K562 (cell line): ENCODE measurements at regions not wholly inside any gene's neighbourhood (a gene's known extent, or its start where the extent isn't known, plus 50 kb on each side); places are given as distances from the start of the nearest gene placed in this dataset.

ENCODE experiments used
- ATAC-seq: fragments of 200-7000 bp; cut with Tn5 transposase; 3 replicates; pipeline ENCODE4 v1.9.1; 2020; ENCODE audit warnings: moderate library complexity
- BruUV-seq: library from RNA; stranded (reverse); fragments of 400-500 nt; replicated peaks from 2 replicates; lab custom pipeline; 2021; lab: Mats Ljungman, UMichigan
- CTCF ChIA-PET: fragments of 300-600 bp; formaldehyde crosslinking; extraction: SDS; loops from one replicate; lab custom pipeline; 2021; ENCODE audit warnings: low intra/inter-chr PET ratio; lab: Yijun Ruan, JAX
- POLR2A ChIA-PET: fragments of 300-600, 350-650 bp; sonication (Branson Sonifier 250); formaldehyde crosslinking; extraction: SDS; loops from one replicate; lab custom pipeline; 2021; ENCODE audit warnings: antibody characterized with exemption, inconsistent platforms; lab: Yijun Ruan, JAX
- DNase-seq, 4 experiments: peaks; one replicate each; pipeline versions ENCODE4 v3.0.0 to v3.0.0-alpha.2; 2011 to 2018; ENCODE audit warnings: low spot score in 3 of 4, mixed read lengths in 3 of 4; ENCODE audit errors: extremely low read depth in 1 of 4
- FAIRE-seq: peaks from 2 replicates; lab custom pipeline; 2011; peaks lifted over from hg19 to GRCh38; lab: Jason Lieb, UNC
- H2AFZ ChIP-seq: 2 replicates; pipeline ENCODE4 v1.6.0; 2011; ENCODE audit warnings: low read depth, low read length, control low read depth, inconsistent platforms
- H3K27ac ChIP-seq: fragments of 200-600 bp; 3 replicates; pipeline ENCODE4 v1.8.0; 2011; ENCODE audit warnings: low read depth, mild to moderate bottlenecking, control low read depth, inconsistent platforms, low read length, moderate library complexity, mixed read lengths; ENCODE audit errors: extremely low read depth
- H3K27me3 ChIP-seq, 2 experiments: fragments of 300-600 bp in 1 of 2; 2 replicates in 1 of 2; 3 replicates in 1 of 2; pipeline versions ENCODE4 v1.6.0 to v1.8.0; 2011; ENCODE audit warnings: inconsistent platforms in 2 of 2, low read length in 2 of 2, mild to moderate bottlenecking in 1 of 2, mixed read lengths in 1 of 2, moderate library complexity in 1 of 2; ENCODE audit not compliant: control insufficient read depth in 2 of 2, insufficient read depth in 2 of 2
- H3K36me3 ChIP-seq: fragments of 300-600 bp; 3 replicates; pipeline ENCODE4 v1.8.0; 2011; ENCODE audit warnings: mild to moderate bottlenecking, low read length, inconsistent platforms; ENCODE audit not compliant: control insufficient read depth, insufficient read depth
- H3K4me1 ChIP-seq, 2 experiments: fragments of 200-600 bp in 1 of 2; replicated peaks in 1 of 2; 2 replicates in 1 of 2; 3 replicates in 1 of 2; pipeline versions ENCODE4 v1.5.1 to v1.8.0; 2011; ENCODE audit warnings: inconsistent platforms in 2 of 2, low read length in 2 of 2, mild to moderate bottlenecking in 1 of 2, mixed read lengths in 1 of 2, moderate library complexity in 1 of 2; ENCODE audit not compliant: control insufficient read depth in 2 of 2, insufficient read depth in 2 of 2
- H3K4me2 ChIP-seq: 2 replicates; pipeline ENCODE4 v1.6.1; 2011; ENCODE audit warnings: low read length, control low read depth, inconsistent platforms, mixed read lengths; ENCODE audit not compliant: insufficient read depth
- H3K4me3 ChIP-seq: fragments of 200-600 bp; sonication (generic), shearing (Covaris generic); 2 replicates; pipeline ENCODE4 v1.5.1; 2016; ENCODE audit warnings: control low read depth, inconsistent platforms
- H3K79me2 ChIP-seq: fragments of 200-600 bp; 3 replicates; pipeline ENCODE4 v1.8.0; 2011; ENCODE audit warnings: low read length, inconsistent platforms; ENCODE audit not compliant: control insufficient read depth, insufficient read depth
- H3K9ac ChIP-seq, 2 experiments: 2 replicates each; pipeline versions ENCODE4 v1.6.0 to v1.6.1; 2011; ENCODE audit warnings: low read depth in 2 of 2, low read length in 2 of 2, control low read depth in 1 of 2, inconsistent platforms in 1 of 2, mild to moderate bottlenecking in 1 of 2, mixed read lengths in 1 of 2; ENCODE audit not compliant: insufficient read depth in 1 of 2
- H3K9me1 ChIP-seq: one replicate; pipeline ENCODE4 v1.6.0; 2011; ENCODE audit warnings: inconsistent platforms, mild to moderate bottlenecking, low read length, moderate library complexity; ENCODE audit not compliant: control insufficient read depth, insufficient read depth
- H3K9me3 ChIP-seq: replicated peaks from 2 replicates; pipeline ENCODE4 v1.5.1; 2011; ENCODE audit warnings: low read depth, low read length, inconsistent platforms; ENCODE audit not compliant: control insufficient read depth, insufficient read depth
- H4K20me1 ChIP-seq: replicated peaks from 2 replicates; pipeline ENCODE4 v1.6.1; 2011; ENCODE audit warnings: low read length, inconsistent platforms, mixed read lengths; ENCODE audit not compliant: control insufficient read depth, insufficient read depth
- CREM ChIP-seq: IDR thresholded peaks from 2 replicates; pipeline ENCODE4 v1.6.1; 2014; ENCODE audit warnings: antibody characterized with exemption, low read depth
- ESRRB ChIP-seq: fragments of 250-450 bp; sonication (Bioruptor Pico); IDR thresholded peaks from 2 replicates; pipeline ENCODE4 v1.5.0; 2020; ENCODE audit warnings: mild to moderate bottlenecking, moderate library complexity, borderline replicate concordance
- HNRNPK ChIP-seq: fragments of 200-400 bp; formaldehyde crosslinking; IDR thresholded peaks from one replicate; pipeline ENCODE4 v1.6.1; 2018; ENCODE audit warnings: mild to moderate bottlenecking, low read depth, low read length; ENCODE audit not compliant: poor library complexity, severe bottlenecking
- KDM5B ChIP-seq: fragments of 200-600 bp; sonication (generic); IDR thresholded peaks from 2 replicates; pipeline ENCODE4 v1.6.1; 2012; ENCODE audit warnings: low read depth, mild to moderate bottlenecking, moderate library complexity, low read length, control low read depth, inconsistent platforms; ENCODE audit not compliant: insufficient replicate concordance
- POLR2G ChIP-seq: fragments of 200-400 bp; formaldehyde crosslinking; IDR thresholded peaks from 2 replicates; pipeline ENCODE4 v1.6.1; 2017; ENCODE audit warnings: low read depth, mild to moderate bottlenecking, antibody characterized with exemption, low read length, moderate library complexity
- RBBP5 ChIP-seq: fragments of 200-600 bp; sonication (generic); IDR thresholded peaks from 2 replicates; pipeline ENCODE4 v1.6.1; 2012; ENCODE audit warnings: borderline replicate concordance, mild to moderate bottlenecking, low read length, control low read depth, inconsistent platforms; ENCODE audit not compliant: insufficient read depth, poor library complexity, severe bottlenecking
- SMARCC2 ChIP-seq: fragments of 450-650 bp; IDR thresholded peaks from 2 replicates; pipeline ENCODE4 v1.6.1; 2017; ENCODE audit warnings: antibody characterized with exemption, moderate library complexity, mild to moderate bottlenecking, low read depth
- TAF7 ChIP-seq: fragments of 450-650 bp; IDR thresholded peaks from 2 replicates; pipeline ENCODE4 v1.6.1; 2016; ENCODE audit warnings: missing genetic modification characterization, missing compliant biosample characterization
- WGBS: fragments of 100-300 bp; shearing (Covaris generic); methylation state at CpG from one replicate; pipeline ENCODE4 v1.1.6; 2016; ENCODE audit warnings: low coverage, mixed read lengths; ENCODE audit not compliant: insufficient coverage; ENCODE audit errors: missing lambda C conversion rate; 5-methylcytosine and 5-hydroxymethylcytosine counted together
- in situ Hi-C: fragments of 300-500 bp; cut with MboI; formaldehyde crosslinking; loops from 4 replicates; pipeline ENCODE4 v1.15.0; 2018; ENCODE audit warnings: inconsistent platforms, mixed read lengths
- intact Hi-C: fragments of 100-400 bp; cut with micrococcal nuclease; formaldehyde crosslinking; loops from 2 replicates; pipeline ENCODE4 v1.14.2; 2022
- TF ChIP-seq, protein P1 (sequence below): fragments of 250-450 bp; sonication (Bioruptor Pico); IDR thresholded peaks from 2 replicates; pipeline ENCODE4 v1.4.0; 2020; ENCODE audit warnings: mild to moderate bottlenecking, moderate library complexity
- TF ChIP-seq, protein P2 (sequence below), 3 experiments: fragments of 200-800 bp in 1 of 3; sonication (Bioruptor generic) in 1 of 3; sonication (generic) in 1 of 3; formaldehyde crosslinking in 1 of 3; IDR thresholded peaks; 2 replicates each; pipeline versions ENCODE4 v1.6.1 to v1.8.0; 2016 to 2022; ENCODE audit warnings: mild to moderate bottlenecking in 2 of 3, missing compliant biosample characterization in 2 of 3, missing genetic modification characterization in 2 of 3, missing genetic modification reagents in 1 of 3

DNA sequence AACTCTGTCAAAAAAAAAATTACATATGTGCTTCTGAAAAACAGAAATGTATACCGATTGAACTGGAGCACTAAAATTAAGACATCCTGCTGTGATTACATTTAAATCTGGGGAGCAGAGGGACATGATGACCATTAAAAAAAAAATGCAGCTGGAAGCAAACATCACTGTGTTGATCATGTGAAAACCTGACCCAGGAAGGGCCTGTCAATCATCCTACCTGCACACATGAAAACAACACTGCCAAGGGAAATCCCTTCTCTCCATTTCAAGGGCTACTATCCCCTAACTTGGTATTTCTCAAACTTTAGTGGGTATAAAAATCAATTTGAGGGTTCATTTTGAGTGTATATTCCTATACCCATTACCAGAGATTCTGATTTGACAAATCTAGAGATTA lies 719.9 kb upstream of the CBLB start:
- no peaks in the 10 kb centered on the region for H3K9me1 ChIP-seq
- H3K4me2 ChIP-seq: no peak overlapping the region
- H2AFZ ChIP-seq: no peak overlapping the region
- no peak overlapping the region for H3K27ac ChIP-seq
- WGBS: 0% methylated on average over 1 of the region's 1 CpG
- no TSS peak for BruUV-seq
- H3K9me3 ChIP-seq: no peaks in the 10 kb centered on the region
- ChIA-PET POLR2A (no interaction called here), CTCF (no interaction called here)
- no peaks in the 10 kb centered on the region for H3K79me2 ChIP-seq
- no peaks in the 10 kb centered on the region for H3K27me3 ChIP-seq
- TF ChIP-seq CREM: no peak
- TF ChIP-seq POLR2G: no peak
- no peak for TF ChIP-seq HNRNPK
- TF ChIP-seq ESRRB (CRISPR knock-in tag): no peak
- no peaks in the 10 kb centered on the region for H3K36me3 ChIP-seq
- no peaks in the 10 kb centered on the region for H3K4me1 ChIP-seq
- DNase-seq (no peak), ATAC-seq (no peak), FAIRE-seq (no peak)
- no peak overlapping the region for H3K9ac ChIP-seq
- H4K20me1 ChIP-seq: no peaks in the 10 kb centered on the region
- intact Hi-C loops (no loop called here), in situ Hi-C loops (loop anchor here (25.0 kb wide), 1 partner anchor 876 kb away; no protein-coding TSS in a partner anchor)
- no peak overlapping the region for H3K4me3 ChIP-seq

DNA sequence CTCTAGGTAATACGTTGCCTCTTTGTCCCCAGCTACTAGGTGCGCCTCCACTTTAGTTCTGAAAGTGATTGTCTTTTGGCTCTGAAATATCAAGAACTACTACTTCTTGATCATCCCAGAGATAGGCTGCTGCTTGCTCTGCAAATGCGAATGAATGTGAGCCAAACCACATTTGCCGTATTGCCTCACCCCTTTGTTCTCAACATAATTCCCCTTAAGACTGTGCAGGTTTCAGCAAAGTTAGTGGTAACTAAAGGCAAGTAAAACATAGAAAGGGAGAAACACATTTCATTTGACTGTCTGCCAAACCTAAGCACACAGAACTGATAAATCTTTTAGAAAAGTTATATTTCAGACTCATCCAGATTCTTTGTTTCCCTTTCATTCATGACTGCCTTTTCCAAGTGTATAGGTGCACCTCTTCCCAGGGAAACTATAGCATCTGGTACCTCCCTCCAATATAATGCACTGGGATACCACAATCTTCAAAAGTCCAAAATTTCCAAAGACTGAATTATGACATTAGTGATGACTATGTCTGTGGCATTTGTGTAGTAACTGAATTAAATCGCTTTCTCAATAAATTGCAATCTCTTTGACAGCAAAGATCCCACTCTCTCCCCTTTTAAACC lies 720.6 kb upstream of the CBLB start:
- no TSS peak for BruUV-seq
- no peak overlapping the region for H3K4me2 ChIP-seq
- no peak for FAIRE-seq
- DNase-seq: no peak
- in situ Hi-C loops: loop anchor here (25.0 kb wide), 1 partner anchor 877 kb away; no protein-coding TSS in a partner anchor
- H3K36me3 ChIP-seq: no peaks in the 10 kb centered on the region
- POLR2A ChIA-PET: no interaction called here
- H3K79me2 ChIP-seq: no peaks in the 10 kb centered on the region
- H3K9me1 ChIP-seq: no peaks in the 10 kb centered on the region
- no peak overlapping the region for H3K9ac ChIP-seq
- no peaks in the 10 kb centered on the region for H4K20me1 ChIP-seq
- H3K9me3 ChIP-seq: no peaks in the 10 kb centered on the region
- no peak for TF ChIP-seq TAF7 (tag)
- TF ChIP-seq, protein P1, sequence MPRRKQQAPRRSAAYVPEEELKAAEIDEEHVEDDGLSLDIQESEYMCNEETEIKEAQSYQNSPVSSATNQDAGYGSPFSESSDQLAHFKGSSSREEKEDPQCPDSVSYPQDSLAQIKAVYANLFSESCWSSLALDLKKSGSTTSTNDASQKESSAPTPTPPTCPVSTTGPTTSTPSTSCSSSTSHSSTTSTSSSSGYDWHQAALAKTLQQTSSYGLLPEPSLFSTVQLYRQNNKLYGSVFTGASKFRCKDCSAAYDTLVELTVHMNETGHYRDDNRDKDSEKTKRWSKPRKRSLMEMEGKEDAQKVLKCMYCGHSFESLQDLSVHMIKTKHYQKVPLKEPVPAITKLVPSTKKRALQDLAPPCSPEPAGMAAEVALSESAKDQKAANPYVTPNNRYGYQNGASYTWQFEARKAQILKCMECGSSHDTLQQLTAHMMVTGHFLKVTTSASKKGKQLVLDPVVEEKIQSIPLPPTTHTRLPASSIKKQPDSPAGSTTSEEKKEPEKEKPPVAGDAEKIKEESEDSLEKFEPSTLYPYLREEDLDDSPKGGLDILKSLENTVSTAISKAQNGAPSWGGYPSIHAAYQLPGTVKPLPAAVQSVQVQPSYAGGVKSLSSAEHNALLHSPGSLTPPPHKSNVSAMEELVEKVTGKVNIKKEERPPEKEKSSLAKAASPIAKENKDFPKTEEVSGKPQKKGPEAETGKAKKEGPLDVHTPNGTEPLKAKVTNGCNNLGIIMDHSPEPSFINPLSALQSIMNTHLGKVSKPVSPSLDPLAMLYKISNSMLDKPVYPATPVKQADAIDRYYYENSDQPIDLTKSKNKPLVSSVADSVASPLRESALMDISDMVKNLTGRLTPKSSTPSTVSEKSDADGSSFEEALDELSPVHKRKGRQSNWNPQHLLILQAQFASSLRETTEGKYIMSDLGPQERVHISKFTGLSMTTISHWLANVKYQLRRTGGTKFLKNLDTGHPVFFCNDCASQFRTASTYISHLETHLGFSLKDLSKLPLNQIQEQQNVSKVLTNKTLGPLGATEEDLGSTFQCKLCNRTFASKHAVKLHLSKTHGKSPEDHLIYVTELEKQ (CRISPR knock-in tag): no peak
- TF ChIP-seq SMARCC2: no peak
- TF ChIP-seq RBBP5: no peak
- TF ChIP-seq, protein P2, sequence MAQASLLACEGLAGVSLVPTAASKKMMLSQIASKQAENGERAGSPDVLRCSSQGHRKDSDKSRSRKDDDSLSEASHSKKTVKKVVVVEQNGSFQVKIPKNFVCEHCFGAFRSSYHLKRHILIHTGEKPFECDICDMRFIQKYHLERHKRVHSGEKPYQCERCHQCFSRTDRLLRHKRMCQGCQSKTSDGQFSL (CRISPR knock-in tag; IDR thresholded peaks at IDR 0.05): no peak
- TF ChIP-seq, protein P2 (tag; IDR thresholded peaks at IDR 0.05): no peak
- no peak for TF ChIP-seq KDM5B
- no peak overlapping the region for H2AFZ ChIP-seq
- ATAC-seq: no peak
- CTCF ChIA-PET: no interaction called here
- intact Hi-C loops: no loop called here
- no peak overlapping the region for H3K27ac ChIP-seq
- no peaks in the 10 kb centered on the region for H3K27me3 ChIP-seq
- 0% methylated on average over 4 of the region's 5 CpGs for WGBS
- no peaks in the 10 kb centered on the region for H3K4me1 ChIP-seq
- no peak overlapping the region for H3K4me3 ChIP-seq
